GM23338 (cell line): ENCODE measurements at regions not wholly inside any gene's neighbourhood (a gene's known extent, or its start where the extent isn't known, plus 50 kb on each side); places are given as distances from the start of the nearest gene placed in this dataset.

ENCODE experiments used
- ATAC-seq: fragments of 200-7000 bp; cut with Tn5 transposase; 3 replicates; pipeline ENCODE4 v1.9.1; 2020
- DNase-seq: peaks from one replicate; pipeline ENCODE4 v3.0.0-alpha.2; 2015; ENCODE audit warnings: low spot score
- H2AFZ ChIP-seq: fragments of 200-600 bp; sonication (generic); 2 replicates; pipeline ENCODE4 v1.8.0; 2016; ENCODE audit warnings: antibody characterized with exemption, mild to moderate bottlenecking, moderate library complexity
- H3F3A ChIP-seq: fragments of 200-600 bp; sonication (generic); replicated peaks from 2 replicates; pipeline ENCODE4 v1.8.0; 2017; ENCODE audit warnings: antibody characterized with exemption, mixed run types, low read depth
- H3K27ac ChIP-seq: fragments of 200-600 bp; sonication (generic); 2 replicates; pipeline ENCODE4 v1.6.1; 2016; ENCODE audit warnings: low read depth
- H3K27me3 ChIP-seq: fragments of 200-600 bp; sonication (generic); 2 replicates; pipeline ENCODE4 v1.8.0; 2016; ENCODE audit warnings: mild to moderate bottlenecking, mixed run types, moderate library complexity; ENCODE audit not compliant: insufficient read depth
- H3K36me3 ChIP-seq: fragments of 200-600 bp; sonication (generic); 2 replicates; pipeline ENCODE4 v1.8.0; 2016; ENCODE audit warnings: mild to moderate bottlenecking; ENCODE audit not compliant: insufficient read depth
- H3K4me1 ChIP-seq: fragments of 200-600 bp; sonication (generic); 2 replicates; pipeline ENCODE4 v1.8.0; 2016; ENCODE audit warnings: mild to moderate bottlenecking, moderate library complexity; ENCODE audit not compliant: insufficient read depth
- H3K4me2 ChIP-seq: fragments of 200-600 bp; sonication (generic); 2 replicates; pipeline ENCODE4 v1.7.1; 2017; ENCODE audit warnings: mixed run types
- H3K4me3 ChIP-seq: fragments of 200-600 bp; sonication (generic); 2 replicates; pipeline ENCODE4 v1.6.1; 2016; ENCODE audit warnings: mixed run types
- H3K79me2 ChIP-seq: fragments of 200-600 bp; sonication (generic); replicated peaks from 2 replicates; pipeline ENCODE4 v1.8.0; 2017; ENCODE audit warnings: mild to moderate bottlenecking; ENCODE audit not compliant: insufficient read depth
- H3K9me2 ChIP-seq: fragments of 200-600 bp; sonication (generic); 2 replicates; pipeline ENCODE4 v1.8.0; 2017; ENCODE audit not compliant: insufficient read depth
- H4K20me1 ChIP-seq: fragments of 200-600 bp; sonication (generic); replicated peaks from 2 replicates; pipeline ENCODE4 v1.8.0; 2017; ENCODE audit warnings: mild to moderate bottlenecking; ENCODE audit not compliant: insufficient read depth
- H3K27ac Mint-ChIP-seq: 2 replicates; pipeline ENCODE4 v1.8.0; 2020; ENCODE audit warnings: inconsistent platforms, mild to moderate bottlenecking, moderate library complexity, mixed read lengths
- H3K27me3 Mint-ChIP-seq: 3 replicates; pipeline ENCODE4 v1.8.0; 2022; ENCODE audit warnings: low read depth, mild to moderate bottlenecking, moderate library complexity, mixed read lengths, inconsistent platforms; ENCODE audit not compliant: insufficient read depth, poor library complexity
- H3K36me3 Mint-ChIP-seq: 3 replicates; pipeline ENCODE4 v1.8.0; 2021; ENCODE audit warnings: low read depth, mild to moderate bottlenecking, inconsistent platforms, moderate library complexity, mixed read lengths
- H3K4me1 Mint-ChIP-seq: 3 replicates; pipeline ENCODE4 v1.8.0; 2020; ENCODE audit warnings: mild to moderate bottlenecking, inconsistent platforms, mixed read lengths
- H3K4me3 Mint-ChIP-seq: 3 replicates; pipeline ENCODE4 v1.8.0; 2021; ENCODE audit warnings: moderate library complexity, mild to moderate bottlenecking, inconsistent platforms, mixed read lengths
- H3K9me3 Mint-ChIP-seq: 3 replicates; pipeline ENCODE4 v1.8.0; 2020; ENCODE audit warnings: moderate library complexity, mild to moderate bottlenecking, inconsistent platforms, mixed read lengths
- CREB1 ChIP-seq: fragments of 250-450 bp; sonication (Bioruptor Pico); IDR thresholded peaks from 2 replicates; pipeline ENCODE4 v1.5.0; 2020; ENCODE audit warnings: low read depth, mild to moderate bottlenecking, moderate library complexity
- EZH2 ChIP-seq: fragments of 200-600 bp; sonication (generic); IDR thresholded peaks from one replicate; pipeline ENCODE4 v1.8.0; 2017; ENCODE audit warnings: antibody characterized with exemption, mild to moderate bottlenecking, low read depth; ENCODE audit not compliant: unreplicated experiment
- EZH2phosphoT487 ChIP-seq: fragments of 200-600 bp; sonication (generic); IDR thresholded peaks from one replicate; pipeline ENCODE4 v1.8.1; 2018; ENCODE audit warnings: antibody characterized with exemption; ENCODE audit not compliant: unreplicated experiment
- JUNB ChIP-seq: IDR thresholded peaks from one replicate; pipeline ENCODE4 v1.6.1; 2016; ENCODE audit warnings: antibody characterized with exemption; ENCODE audit not compliant: unreplicated experiment
- NANOG ChIP-seq: IDR thresholded peaks from 2 replicates; pipeline ENCODE4 v1.6.1; 2016; ENCODE audit warnings: antibody characterized with exemption, borderline replicate concordance
- POLR2AphosphoS5 ChIP-seq: IDR thresholded peaks from 2 replicates; pipeline ENCODE4 v1.6.1; 2016; ENCODE audit warnings: antibody characterized with exemption, low read depth
- STAT1 ChIP-seq: IDR thresholded peaks from one replicate; pipeline ENCODE4 v1.6.1; 2016; ENCODE audit warnings: antibody characterized with exemption; ENCODE audit not compliant: unreplicated experiment
- ZNF114 ChIP-seq: fragments of 250-450 bp; sonication (Bioruptor Pico); IDR thresholded peaks from 2 replicates; pipeline ENCODE4 v1.5.0; 2020; ENCODE audit warnings: mild to moderate bottlenecking, moderate library complexity
- TF ChIP-seq, protein P1 (sequence below): IDR thresholded peaks from 2 replicates; pipeline ENCODE4 v1.6.1; 2016; ENCODE audit warnings: antibody characterized with exemption
- TF ChIP-seq, protein P2 (sequence below), 2 experiments: fragments of 200-600 bp in 1 of 2; sonication (generic) in 1 of 2; conservative IDR thresholded peaks; 2 replicates each; pipeline versions ENCODE4 v1.5.1 to v1.6.1; 2016 to 2017; ENCODE audit warnings: antibody characterized with exemption in 2 of 2, low read depth in 2 of 2, mild to moderate bottlenecking in 2 of 2, moderate library complexity in 1 of 2
- TF ChIP-seq, protein P3 (sequence below): IDR thresholded peaks from one replicate; pipeline ENCODE4 v1.6.1; 2018; ENCODE audit warnings: antibody characterized with exemption; ENCODE audit not compliant: unreplicated experiment

DNA sequence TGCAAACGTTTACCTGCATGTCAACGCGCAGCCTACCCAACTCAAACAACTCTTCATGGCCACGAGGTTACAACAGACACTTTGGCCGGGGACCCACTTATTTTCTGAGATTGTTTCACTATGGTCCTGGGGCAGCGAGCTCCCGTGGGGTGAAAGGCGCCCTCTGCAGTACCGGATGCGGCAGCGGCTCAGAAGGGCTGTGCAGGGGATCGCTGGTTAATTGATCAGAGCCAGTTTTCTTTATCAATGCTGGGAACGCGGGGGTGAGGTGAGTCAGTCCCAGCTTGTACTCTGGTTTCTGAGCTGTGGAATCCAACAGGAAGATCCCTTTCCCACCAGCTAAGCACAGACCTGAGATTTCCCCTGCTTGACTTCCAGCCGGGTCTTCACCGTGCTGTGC lies 366.5 kb upstream of the KLF6 start:
- H3F3A ChIP-seq, result no peaks in the 10 kb centered on the region
- no peak overlapping the region for H3K27ac Mint-ChIP-seq
- ATAC-seq (peak; percentile 98), DNase-seq (peak; percentile 72)
- no peaks in the 10 kb centered on the region for H3K9me2 ChIP-seq
- no peak overlapping the region for H3K4me3 Mint-ChIP-seq
- H3K4me1 ChIP-seq, result no peaks in the 10 kb centered on the region
- no peaks in the 10 kb centered on the region for H3K27me3 ChIP-seq
- H2AFZ ChIP-seq, result peak overlapping the region; percentile 91
- H3K9me3 Mint-ChIP-seq, result no peaks in the 10 kb centered on the region
- H3K4me2 ChIP-seq, result no peak overlapping the region
- H3K27ac ChIP-seq, result no peak overlapping the region
- H3K36me3 ChIP-seq, result no peaks in the 10 kb centered on the region
- no peaks in the 10 kb centered on the region for H3K36me3 Mint-ChIP-seq
- no peak overlapping the region for H3K4me3 ChIP-seq
- H3K79me2 ChIP-seq, result no peaks in the 10 kb centered on the region
- TF ChIP-seq, protein P1, sequence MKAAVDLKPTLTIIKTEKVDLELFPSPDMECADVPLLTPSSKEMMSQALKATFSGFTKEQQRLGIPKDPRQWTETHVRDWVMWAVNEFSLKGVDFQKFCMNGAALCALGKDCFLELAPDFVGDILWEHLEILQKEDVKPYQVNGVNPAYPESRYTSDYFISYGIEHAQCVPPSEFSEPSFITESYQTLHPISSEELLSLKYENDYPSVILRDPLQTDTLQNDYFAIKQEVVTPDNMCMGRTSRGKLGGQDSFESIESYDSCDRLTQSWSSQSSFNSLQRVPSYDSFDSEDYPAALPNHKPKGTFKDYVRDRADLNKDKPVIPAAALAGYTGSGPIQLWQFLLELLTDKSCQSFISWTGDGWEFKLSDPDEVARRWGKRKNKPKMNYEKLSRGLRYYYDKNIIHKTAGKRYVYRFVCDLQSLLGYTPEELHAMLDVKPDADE, result no peak
- TF ChIP-seq, protein P2, sequence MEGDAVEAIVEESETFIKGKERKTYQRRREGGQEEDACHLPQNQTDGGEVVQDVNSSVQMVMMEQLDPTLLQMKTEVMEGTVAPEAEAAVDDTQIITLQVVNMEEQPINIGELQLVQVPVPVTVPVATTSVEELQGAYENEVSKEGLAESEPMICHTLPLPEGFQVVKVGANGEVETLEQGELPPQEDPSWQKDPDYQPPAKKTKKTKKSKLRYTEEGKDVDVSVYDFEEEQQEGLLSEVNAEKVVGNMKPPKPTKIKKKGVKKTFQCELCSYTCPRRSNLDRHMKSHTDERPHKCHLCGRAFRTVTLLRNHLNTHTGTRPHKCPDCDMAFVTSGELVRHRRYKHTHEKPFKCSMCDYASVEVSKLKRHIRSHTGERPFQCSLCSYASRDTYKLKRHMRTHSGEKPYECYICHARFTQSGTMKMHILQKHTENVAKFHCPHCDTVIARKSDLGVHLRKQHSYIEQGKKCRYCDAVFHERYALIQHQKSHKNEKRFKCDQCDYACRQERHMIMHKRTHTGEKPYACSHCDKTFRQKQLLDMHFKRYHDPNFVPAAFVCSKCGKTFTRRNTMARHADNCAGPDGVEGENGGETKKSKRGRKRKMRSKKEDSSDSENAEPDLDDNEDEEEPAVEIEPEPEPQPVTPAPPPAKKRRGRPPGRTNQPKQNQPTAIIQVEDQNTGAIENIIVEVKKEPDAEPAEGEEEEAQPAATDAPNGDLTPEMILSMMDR (conservative IDR thresholded peaks at IDR 0.05; ENCODE audit: low read depth in 2 of 2), result peak; percentile 64 to 78
- no peaks in the 10 kb centered on the region for H3K27me3 Mint-ChIP-seq
- H4K20me1 ChIP-seq, result no peaks in the 10 kb centered on the region
- H3K4me1 Mint-ChIP-seq, result peaks cover 6% of the 10 kb centered on the region; the same call in 2 of the 3 replicates

DNA sequence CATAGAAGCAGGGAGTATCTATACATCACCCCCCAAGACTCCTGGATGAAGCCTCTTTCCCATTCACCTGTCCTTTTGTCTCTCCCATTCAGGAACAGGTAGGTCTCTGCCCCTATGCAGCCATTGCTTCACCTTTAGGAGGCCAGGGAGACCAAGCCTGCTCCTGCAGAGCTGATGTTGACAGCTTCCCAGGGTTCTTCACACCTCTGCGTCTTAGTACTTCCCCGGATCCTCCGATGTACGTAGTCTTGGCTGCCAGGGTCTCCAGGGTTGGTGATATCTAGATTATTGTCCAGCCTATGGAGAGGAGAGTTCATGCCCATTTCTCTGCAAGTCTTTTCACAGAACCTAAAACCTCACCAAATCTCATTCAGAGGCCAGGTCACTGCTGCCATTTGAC lies 365.7 kb upstream of the KLF6 start:
- no peak for ATAC-seq
- Histone ChIP-seq H3K36me3 (no peaks in the 10 kb centered on the region), H3K4me3 (no peak overlapping the region), H3K27me3 (no peaks in the 10 kb centered on the region), H4K20me1 (no peaks in the 10 kb centered on the region), H2AFZ (no peak overlapping the region), H3K27ac (no peak overlapping the region), H3K79me2 (no peaks in the 10 kb centered on the region), H3K4me1 (no peaks in the 10 kb centered on the region), H3K4me2 (no peak overlapping the region), H3F3A (no peaks in the 10 kb centered on the region), H3K9me2 (no peaks in the 10 kb centered on the region)
- Mint-ChIP-seq H3K36me3 (no peaks in the 10 kb centered on the region), H3K4me3 (no peak overlapping the region), H3K27ac (no peak overlapping the region), H3K9me3 (no peaks in the 10 kb centered on the region), H3K4me1 (peaks cover 6% of the 10 kb centered on the region; the same call in 2 of the 3 replicates), H3K27me3 (no peaks in the 10 kb centered on the region)
- DNase-seq, result no peak
- TF ChIP-seq EZH2 (no peak), STAT1 (no peak), JUNB (no peak), NANOG (no peak), CREB1 (no peak), POLR2AphosphoS5 (no peak), EZH2phosphoT487 (no peak), ZNF114 (CRISPR knock-in tag) (no peak)
- TF ChIP-seq, protein P2 (conservative IDR thresholded peaks at IDR 0.05; ENCODE audit: low read depth in 2 of 2), result no peak
- TF ChIP-seq, protein P3, sequence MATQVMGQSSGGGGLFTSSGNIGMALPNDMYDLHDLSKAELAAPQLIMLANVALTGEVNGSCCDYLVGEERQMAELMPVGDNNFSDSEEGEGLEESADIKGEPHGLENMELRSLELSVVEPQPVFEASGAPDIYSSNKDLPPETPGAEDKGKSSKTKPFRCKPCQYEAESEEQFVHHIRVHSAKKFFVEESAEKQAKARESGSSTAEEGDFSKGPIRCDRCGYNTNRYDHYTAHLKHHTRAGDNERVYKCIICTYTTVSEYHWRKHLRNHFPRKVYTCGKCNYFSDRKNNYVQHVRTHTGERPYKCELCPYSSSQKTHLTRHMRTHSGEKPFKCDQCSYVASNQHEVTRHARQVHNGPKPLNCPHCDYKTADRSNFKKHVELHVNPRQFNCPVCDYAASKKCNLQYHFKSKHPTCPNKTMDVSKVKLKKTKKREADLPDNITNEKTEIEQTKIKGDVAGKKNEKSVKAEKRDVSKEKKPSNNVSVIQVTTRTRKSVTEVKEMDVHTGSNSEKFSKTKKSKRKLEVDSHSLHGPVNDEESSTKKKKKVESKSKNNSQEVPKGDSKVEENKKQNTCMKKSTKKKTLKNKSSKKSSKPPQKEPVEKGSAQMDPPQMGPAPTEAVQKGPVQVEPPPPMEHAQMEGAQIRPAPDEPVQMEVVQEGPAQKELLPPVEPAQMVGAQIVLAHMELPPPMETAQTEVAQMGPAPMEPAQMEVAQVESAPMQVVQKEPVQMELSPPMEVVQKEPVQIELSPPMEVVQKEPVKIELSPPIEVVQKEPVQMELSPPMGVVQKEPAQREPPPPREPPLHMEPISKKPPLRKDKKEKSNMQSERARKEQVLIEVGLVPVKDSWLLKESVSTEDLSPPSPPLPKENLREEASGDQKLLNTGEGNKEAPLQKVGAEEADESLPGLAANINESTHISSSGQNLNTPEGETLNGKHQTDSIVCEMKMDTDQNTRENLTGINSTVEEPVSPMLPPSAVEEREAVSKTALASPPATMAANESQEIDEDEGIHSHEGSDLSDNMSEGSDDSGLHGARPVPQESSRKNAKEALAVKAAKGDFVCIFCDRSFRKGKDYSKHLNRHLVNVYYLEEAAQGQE, result no peak
- TF ChIP-seq, protein P1, result no peak
